ENCODE measurements at regions not wholly inside any gene's neighbourhood (a gene's known extent, or its start where the extent isn't known, plus 50 kb on each side); places are given as distances from the start of the nearest gene placed in this dataset.
"Not testable (repeated sequence)": the region's sequence is repeated elsewhere in the genome, so short reads cannot be mapped to it uniquely, and the experiment has no call there.

DNA sequence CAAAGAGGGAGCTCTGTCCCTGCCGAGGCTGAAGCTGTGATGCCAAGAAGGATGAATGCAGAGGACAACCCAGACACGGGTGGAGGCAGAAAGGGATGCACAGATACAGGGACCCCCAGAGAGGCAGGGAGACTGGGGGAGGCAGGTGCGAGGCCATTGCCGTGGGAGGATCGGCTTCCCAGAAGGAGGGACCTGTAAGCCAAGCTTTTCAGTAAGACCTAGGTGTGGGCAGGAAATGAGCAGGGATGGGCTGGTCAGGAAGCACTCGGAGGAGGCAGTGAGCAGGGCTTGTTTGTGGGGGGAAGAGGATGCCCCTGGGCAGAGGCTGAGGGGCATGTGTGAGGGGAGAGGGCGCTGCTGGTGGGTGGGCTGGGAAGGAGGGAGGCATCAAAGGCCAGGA lies 67.7 kb upstream of the WNT4 start:
- Histone ChIP-seq H3K27ac (ENCODE audit: low read depth in 1 of 2, low read length in 2 of 2) (no peak overlapping the region), H2AFZ (ENCODE audit: insufficient read depth, low read depth, low read length, poor library complexity, severe bottlenecking) (no peak overlapping the region), H3K9me3 (replicated peaks in 1 of 2; ENCODE audit: control insufficient read depth in 1 of 2, insufficient read depth in 1 of 2, low read length in 2 of 2) (no peaks in the 10 kb centered on the region), H3K4me2 (replicated peaks; ENCODE audit: extremely low read depth, low read length, poor library complexity, severe bottlenecking) (no peak overlapping the region), H3K4me1 (ENCODE audit: control insufficient read depth in 1 of 2, insufficient read depth in 2 of 2, low read length in 2 of 2) (no peaks in the 10 kb centered on the region), H3K4me3 (replicated peaks in 1 of 3; ENCODE audit: low read depth in 2 of 3, low read length in 3 of 3) (no peak overlapping the region), H3K36me3 (replicated peaks in 1 of 2; ENCODE audit: control insufficient read depth in 1 of 2, insufficient read depth in 2 of 2, low read length in 2 of 2) (no peaks in the 10 kb centered on the region), H3K9ac (ENCODE audit: insufficient read depth, low read length, poor library complexity, severe bottlenecking) (no peak overlapping the region), H4K20me1 (ENCODE audit: insufficient read depth, low read length) (no peaks in the 10 kb centered on the region), H3K79me2 (ENCODE audit: insufficient read depth, low read length) (no peaks in the 10 kb centered on the region), H3K27me3 (ENCODE audit: control insufficient read depth in 2 of 2, insufficient read depth in 2 of 2, low read length in 2 of 2) (peaks cover 15 to 61% of the 10 kb centered on the region in 2 donors)
- Mint-ChIP-seq H3K36me3 (no peaks in the 10 kb centered on the region), H3K4me1 (no peaks in the 10 kb centered on the region), H3K27me3 (ENCODE audit: low read depth in 3 of 3) (peaks cover 46 to 78% (median 60%) of the 10 kb centered on the region in 3 donors), H3K27ac (no peak overlapping the region), H3K9me3 (peaks cover 0 to 3% (median 0%) of the 10 kb centered on the region in 7 donors), H3K4me3 (peak overlapping the region in 1 of 2 donors; percentile 12)
- no peak for DNase-seq
- intact Hi-C loops (cut with micrococcal nuclease), result no loop called here
- TF ChIP-seq CTCF (IDR thresholded peaks at IDR 0.05), result no peak
- WGBS (ENCODE audit: insufficient coverage), result 49% methylated on average over 6 of the region's 7 CpGs

- H3K4me2 ChIP-seq (replicated peaks; ENCODE audit: extremely low read depth, low read length, poor library complexity, severe bottlenecking); H3K27ac ChIP-seq (ENCODE audit: low read depth in 1 of 2, low read length in 2 of 2); DNase-seq; H3K79me2 ChIP-seq (ENCODE audit: insufficient read depth, low read length); H2AFZ ChIP-seq (ENCODE audit: insufficient read depth, low read depth, low read length, poor library complexity, severe bottlenecking); H3K27ac Mint-ChIP-seq; H3K9me3 Mint-ChIP-seq; H3K4me1 ChIP-seq (ENCODE audit: control insufficient read depth in 1 of 2, insufficient read depth in 2 of 2, low read length in 2 of 2); intact Hi-C loops (cut with micrococcal nuclease); H3K9ac ChIP-seq (ENCODE audit: insufficient read depth, low read length, poor library complexity, severe bottlenecking); H3K9me3 ChIP-seq (replicated peaks in 1 of 2; ENCODE audit: control insufficient read depth in 1 of 2, insufficient read depth in 1 of 2, low read length in 2 of 2); H3K36me3 ChIP-seq (replicated peaks in 1 of 2; ENCODE audit: control insufficient read depth in 1 of 2, insufficient read depth in 2 of 2, low read length in 2 of 2); H3K4me3 Mint-ChIP-seq; H4K20me1 ChIP-seq (ENCODE audit: insufficient read depth, low read length); H3K4me1 Mint-ChIP-seq; H3K36me3 Mint-ChIP-seq; H3K4me3 ChIP-seq (replicated peaks in 1 of 3; ENCODE audit: low read depth in 2 of 3, low read length in 3 of 3): not testable (repeated sequence)
- peaks cover 15 to 61% of the 10 kb centered on the region in 2 donors for H3K27me3 ChIP-seq (ENCODE audit: control insufficient read depth in 2 of 2, insufficient read depth in 2 of 2, low read length in 2 of 2)
- peaks cover 50 to 84% (median 62%) of the 10 kb centered on the region in 3 donors for H3K27me3 Mint-ChIP-seq (ENCODE audit: low read depth in 3 of 3)
- no CpG with 5 or more reads among the region's 6 CpGs for whole genome bisulfite sequencing (ENCODE audit: insufficient coverage)
Measured at GRCh38 chr1:22211459-22211858, 68.6 kb upstream of the WNT4 start.

All from CD14-positive monocyte (primary cell).